Vagina (tissue), 2 donors: ENCODE measurements at regions not wholly inside any gene's neighbourhood (a gene's known extent, or its start where the extent isn't known, plus 50 kb on each side); places are given as distances from the start of the nearest gene placed in this dataset.

Experiments used
- DNase-seq, 2 donors: peaks; one replicate each; pipeline ENCODE4 v3.0.0-alpha.2; 2017; ENCODE audit errors: extremely low spot score in 2 of 2
- H3K27ac ChIP-seq: fragments of 200-600 bp; sonication (generic); one replicate; pipeline ENCODE4 v1.5.1; 2019
- H3K27me3 ChIP-seq: fragments of 200-600 bp; sonication (generic); one replicate; pipeline ENCODE4 v1.5.1; 2019
- H3K36me3 ChIP-seq, 2 donors: fragments of 200-600 bp; sonication (generic); one replicate each; pipeline ENCODE4 v1.5.1; 2017 to 2019
- H3K4me1 ChIP-seq: fragments of 200-600 bp; sonication (generic); one replicate; pipeline ENCODE4 v1.5.1; 2019
- H3K4me3 ChIP-seq, 2 donors: fragments of 200-600 bp; sonication (generic); 1 replicate in 1 of 2; 2 replicates in 1 of 2; pipeline ENCODE4 v1.5.1; 2016 to 2019
- H3K9me3 ChIP-seq: fragments of 200-600 bp; sonication (generic); one replicate; pipeline ENCODE4 v1.5.1; 2019
- CTCF ChIP-seq, 3 experiments: fragments of 450-650 bp in 2 of 3; fragments of 200-600 bp in 1 of 3; sonication (generic) in 1 of 3; IDR thresholded peaks; one replicate each; pipeline ENCODE4 v1.5.1; 2017 to 2019; ENCODE audit warnings: antibody characterized with exemption in 3 of 3, mild to moderate bottlenecking in 2 of 3, moderate library complexity in 2 of 3
- POLR2A ChIP-seq, 2 donors: fragments of 450-650 bp; IDR thresholded peaks; one replicate each; pipeline ENCODE4 v1.6.1; 2017; ENCODE audit warnings: antibody characterized with exemption in 2 of 2, mild to moderate bottlenecking in 2 of 2, moderate library complexity in 2 of 2
- POLR2AphosphoS5 ChIP-seq, 2 donors: sonication (generic); formaldehyde crosslinking; IDR thresholded peaks; one replicate each; pipeline ENCODE4 v1.9.0; 2017; ENCODE audit warnings: antibody characterized with exemption in 2 of 2, mild to moderate bottlenecking in 2 of 2, low read depth in 1 of 2; ENCODE audit not compliant: insufficient read depth in 1 of 2
- intact Hi-C: fragments of 100-400 bp; cut with DNase I; formaldehyde crosslinking; loops from one replicate; pipeline ENCODE4 v1.15.1; 2023

- no peaks in the 10 kb centered on the region for H3K36me3 ChIP-seq
- peaks cover 8% of the 10 kb centered on the region for H3K4me1 ChIP-seq
- no peaks in the 10 kb centered on the region for H3K27me3 ChIP-seq
- TF ChIP-seq POLR2AphosphoS5 (IDR thresholded peaks at IDR 0.05; ENCODE audit: insufficient read depth in 1 of 2, low read depth in 1 of 2) (no peak), CTCF (IDR thresholded peaks at IDR 0.05) (no peak), POLR2A (IDR thresholded peaks at IDR 0.05) (no peak)
- no peak overlapping the region for H3K4me3 ChIP-seq
- intact Hi-C loops = no loop called here
- DNase-seq = no peak
- H3K27ac ChIP-seq = no peak overlapping the region
- no peaks in the 10 kb centered on the region for H3K9me3 ChIP-seq
Measured at GRCh38 chr2:203809084-203809521, 58.5 kb upstream of the CTLA4 start.

- Histone ChIP-seq H3K36me3 (no peaks in the 10 kb centered on the region), H3K27ac (no peak overlapping the region), H3K9me3 (no peaks in the 10 kb centered on the region), H3K4me3 (no peak overlapping the region), H3K27me3 (no peaks in the 10 kb centered on the region), H3K4me1 (peaks cover 15% of the 10 kb centered on the region)
- intact Hi-C loops = loop anchor here (10.0 kb wide), 1 partner anchor 275 kb away; the partner anchor contains the start of gene RAPH1
- TF ChIP-seq POLR2AphosphoS5 (IDR thresholded peaks at IDR 0.05; ENCODE audit: insufficient read depth in 1 of 2, low read depth in 1 of 2) (no peak), CTCF (IDR thresholded peaks at IDR 0.05) (no peak)
- no peak for DNase-seq
Measured at GRCh38 chr2:203809991-203810510, 57.5 kb upstream of the CTLA4 start.

GRCh38 chr2:203811491-203812221 lies 55.9 kb upstream of the CTLA4 start:
- Histone ChIP-seq H3K36me3 (no peaks in the 10 kb centered on the region), H3K4me3 (no peak overlapping the region), H3K9me3 (no peaks in the 10 kb centered on the region), H3K27me3 (no peaks in the 10 kb centered on the region), H3K4me1 (peaks cover 16% of the 10 kb centered on the region), H3K27ac (no peak overlapping the region)
- intact Hi-C loops = loop anchor here (10.0 kb wide), 1 partner anchor 277 kb away; the partner anchor contains the start of gene RAPH1
- no peak for DNase-seq
- no peak for TF ChIP-seq POLR2A (IDR thresholded peaks at IDR 0.05)
- peak in 1 of 2 donors; percentile 32 for TF ChIP-seq POLR2AphosphoS5 (IDR thresholded peaks at IDR 0.05; ENCODE audit: insufficient read depth in 1 of 2, low read depth in 1 of 2)
- no peak for TF ChIP-seq CTCF (IDR thresholded peaks at IDR 0.05)

- Histone ChIP-seq H3K4me1 (peaks cover 16% of the 10 kb centered on the region), H3K36me3 (no peaks in the 10 kb centered on the region), H3K27ac (no peak overlapping the region), H3K9me3 (no peaks in the 10 kb centered on the region), H3K4me3 (no peak overlapping the region), H3K27me3 (no peaks in the 10 kb centered on the region)
- DNase-seq = no peak
- intact Hi-C loops = loop anchor here (10.0 kb wide), 1 partner anchor 278 kb away; the partner anchor contains the start of gene RAPH1
- TF ChIP-seq CTCF (IDR thresholded peaks at IDR 0.05) = no peak
- TF ChIP-seq POLR2A (IDR thresholded peaks at IDR 0.05) = no peak
- no peak for TF ChIP-seq POLR2AphosphoS5 (IDR thresholded peaks at IDR 0.05; ENCODE audit: insufficient read depth in 1 of 2, low read depth in 1 of 2)
Measured at GRCh38 chr2:203812294-203813221, 55.0 kb upstream of the CTLA4 start.
